ENCODE measurements at regions not wholly inside any gene's neighbourhood (a gene's known extent, or its start where the extent isn't known, plus 50 kb on each side); places are given as distances from the start of the nearest gene placed in this dataset.

DNA sequence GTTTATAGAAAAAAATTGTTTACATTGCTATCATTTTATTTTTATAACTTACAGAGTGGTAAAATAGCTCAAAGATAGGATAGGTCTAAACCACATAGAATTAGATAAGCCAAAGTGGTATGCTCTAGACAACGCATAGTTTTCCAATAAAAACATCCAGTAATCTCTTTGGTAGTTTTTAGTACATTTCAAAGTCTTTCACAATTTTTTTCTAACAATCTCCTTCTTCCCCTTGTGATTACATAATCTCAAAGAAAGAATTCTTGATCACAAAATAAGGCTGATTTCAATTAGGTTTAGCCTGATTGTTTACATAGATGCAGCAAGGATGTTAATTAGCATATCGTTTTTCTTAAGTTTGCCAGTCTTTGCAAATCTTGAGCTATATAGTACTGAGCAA is 460.0 kb downstream of the FUT8 start:
- no peak for DNase-seq

DNA sequence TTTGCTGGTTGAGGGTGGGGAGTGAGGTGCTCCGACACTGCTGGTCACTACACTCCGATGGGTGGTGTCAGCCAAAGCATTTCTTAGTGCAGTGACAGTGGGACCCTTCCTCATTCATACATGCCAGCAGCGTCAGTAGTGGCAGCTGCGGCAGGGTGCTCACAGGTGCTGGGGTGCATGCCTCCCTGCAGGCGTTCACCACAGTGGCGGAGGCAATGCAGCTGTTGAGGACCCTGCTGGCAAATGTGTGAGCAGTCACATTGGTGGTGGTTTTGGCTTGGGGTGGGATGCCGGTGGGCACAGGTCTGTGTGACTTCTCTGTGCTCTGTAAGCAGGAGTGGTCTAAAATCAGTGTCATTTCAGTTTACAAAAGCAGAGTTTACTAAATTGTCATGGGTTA is 464.6 kb downstream of the FUT8 start:
- no peak for DNase-seq

DNA sequence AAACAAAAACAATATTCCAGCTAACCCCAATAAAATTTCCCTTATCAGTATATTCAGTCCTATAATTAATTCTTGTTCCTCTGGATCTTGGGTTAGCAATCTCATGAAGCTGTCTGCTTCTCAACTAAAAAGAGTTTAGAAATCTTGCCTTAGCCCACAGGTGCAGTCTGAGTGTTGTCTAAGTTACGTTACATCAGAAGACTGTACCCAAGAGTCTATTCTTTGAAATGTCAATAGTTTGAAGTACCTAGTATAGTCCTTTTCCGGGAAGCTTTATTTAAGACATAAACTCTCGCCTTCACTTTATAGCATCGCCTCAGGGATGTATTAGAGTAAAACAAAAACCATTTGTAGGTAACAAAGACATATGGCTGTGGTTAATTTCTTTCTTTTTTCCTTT is 465.1 kb downstream of the FUT8 start:
- DNase-seq: no peak

DNA sequence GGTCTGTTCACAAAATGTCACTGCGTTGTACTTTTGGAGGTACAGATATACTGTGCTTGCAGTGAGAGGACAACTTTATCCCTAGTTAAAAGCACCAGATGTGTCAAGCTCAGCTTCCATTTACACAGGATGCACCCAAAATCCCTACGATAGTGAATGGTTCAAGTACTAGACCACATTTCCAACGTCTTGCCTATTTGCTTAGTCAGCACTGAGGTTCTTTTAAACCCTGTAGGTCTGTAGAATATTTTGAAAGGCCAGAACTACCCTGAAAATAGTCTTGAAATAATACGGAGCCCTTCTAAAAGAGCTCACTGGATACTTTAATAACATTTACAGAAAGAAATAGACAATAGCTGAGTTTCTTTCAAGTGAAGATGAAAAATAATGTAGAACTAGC is 466.1 kb downstream of the FUT8 start:
- no peak for DNase-seq

DNA sequence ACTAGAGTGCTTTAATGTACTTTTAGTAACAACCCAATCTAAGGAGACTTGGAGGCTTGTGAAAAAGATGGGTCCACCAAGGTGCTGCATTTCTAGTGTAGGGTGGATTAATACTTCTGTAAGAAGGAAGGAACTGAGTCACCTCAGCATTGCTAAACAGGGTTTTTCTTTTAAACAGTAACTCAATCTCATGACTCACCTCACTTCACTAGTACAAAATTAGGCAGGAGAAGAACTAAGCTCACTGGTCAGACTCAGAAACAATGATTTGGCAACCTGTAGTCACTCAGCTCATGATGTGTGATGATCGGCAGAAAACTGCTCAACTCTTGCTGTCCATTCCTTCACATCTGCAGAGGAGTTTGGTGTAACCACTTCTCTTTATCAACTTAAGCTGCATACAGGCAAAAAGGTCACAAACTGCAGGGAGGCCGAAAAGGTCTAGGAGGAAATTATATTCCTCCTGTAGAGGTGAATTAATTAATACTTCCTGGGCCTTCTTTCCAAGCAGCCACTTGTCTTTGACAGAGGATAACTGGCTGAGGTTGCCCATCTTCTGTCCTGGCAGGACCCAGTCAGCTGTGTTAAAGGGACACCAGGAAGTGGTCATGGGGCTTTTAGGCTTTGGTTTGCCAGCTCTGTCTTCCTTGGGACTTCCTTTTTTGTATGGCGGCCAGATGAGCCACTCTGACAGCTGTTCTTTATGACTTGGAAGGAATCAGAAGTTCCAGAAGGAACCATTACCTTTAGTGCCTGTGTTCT is 466.9 kb downstream of the FUT8 start:
- DNase-seq: no peak

DNA sequence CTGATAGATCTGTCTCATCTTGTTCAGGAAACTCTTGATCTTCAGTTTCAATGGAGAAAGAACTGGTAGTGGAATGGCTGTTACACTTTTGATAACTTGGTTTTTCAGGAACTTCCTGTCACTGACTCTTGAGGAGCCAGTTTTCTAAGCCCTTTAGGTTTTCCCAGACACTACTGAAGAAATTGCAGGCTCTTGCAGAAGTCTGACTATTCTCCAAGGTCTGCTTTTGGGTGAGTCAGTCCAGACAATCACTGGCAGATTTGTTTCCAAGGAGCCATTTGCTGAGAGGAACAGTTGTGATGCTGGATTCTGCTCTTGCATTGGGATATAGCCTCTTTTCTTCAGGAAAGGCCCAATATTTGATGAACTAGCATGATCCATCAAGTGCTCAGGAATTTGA is 468.0 kb downstream of the FUT8 start:
- no peak for DNase-seq

DNA sequence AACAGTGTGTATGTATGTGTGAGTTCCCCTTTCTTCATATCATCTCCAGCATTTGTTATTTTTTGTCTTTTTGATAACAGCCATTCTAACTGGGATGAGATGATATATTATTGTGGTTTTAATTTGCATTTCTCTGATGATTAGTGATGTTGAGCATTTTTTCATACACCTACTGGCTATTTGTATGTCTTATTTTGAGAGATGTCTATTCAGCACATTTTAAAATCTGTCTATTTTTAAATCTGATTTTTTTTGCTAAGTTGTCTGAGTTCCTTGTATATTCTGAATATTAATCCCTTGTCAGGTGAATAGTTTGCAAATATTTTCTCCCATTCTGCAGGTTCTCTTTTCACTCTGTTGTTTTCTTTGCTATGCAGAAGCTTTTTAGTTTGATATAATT is 469.1 kb downstream of the FUT8 start:
- DNase-seq: no peak

DNA sequence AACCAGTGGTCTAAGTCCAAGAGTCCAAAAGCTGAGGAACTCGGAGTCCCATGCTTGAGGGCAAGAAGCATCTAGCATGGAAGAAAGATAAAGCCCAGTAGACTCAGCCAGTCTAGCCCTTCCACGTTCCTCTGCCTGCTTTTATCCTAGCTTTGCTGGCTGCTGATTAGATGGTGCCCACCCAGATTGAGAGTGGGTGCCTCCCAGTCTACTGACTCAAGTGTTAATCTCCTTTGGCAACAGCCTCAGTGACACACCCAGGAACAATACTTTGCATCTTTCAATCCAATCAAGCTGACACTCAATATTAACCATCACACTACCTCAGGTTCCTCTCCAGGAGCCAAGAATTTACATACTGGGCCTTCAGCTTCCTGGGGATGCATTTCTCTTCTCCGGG is 476.1 kb downstream of the FUT8 start:
- DNase-seq: no peak

DNA sequence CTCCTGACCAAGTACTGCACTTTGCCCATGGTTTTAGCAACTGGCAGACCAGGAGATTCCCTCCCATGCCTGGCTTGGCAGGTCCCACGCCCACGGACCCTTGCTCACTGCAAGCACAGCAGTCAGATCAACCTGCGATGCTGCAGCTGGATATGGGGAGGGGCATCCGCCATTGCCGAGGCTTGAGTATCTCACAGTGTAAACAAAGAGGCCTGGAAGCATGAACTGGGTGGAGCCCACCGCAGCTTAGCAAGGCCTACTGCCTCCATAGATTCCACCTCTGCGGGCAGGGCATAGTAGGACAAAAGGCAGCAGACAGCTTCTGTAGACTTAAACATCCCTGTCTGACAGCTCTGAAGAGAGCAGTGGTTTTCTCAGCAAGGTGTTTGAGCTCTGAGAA is 479.8 kb downstream of the FUT8 start:
- DNase-seq: no peak

DNA sequence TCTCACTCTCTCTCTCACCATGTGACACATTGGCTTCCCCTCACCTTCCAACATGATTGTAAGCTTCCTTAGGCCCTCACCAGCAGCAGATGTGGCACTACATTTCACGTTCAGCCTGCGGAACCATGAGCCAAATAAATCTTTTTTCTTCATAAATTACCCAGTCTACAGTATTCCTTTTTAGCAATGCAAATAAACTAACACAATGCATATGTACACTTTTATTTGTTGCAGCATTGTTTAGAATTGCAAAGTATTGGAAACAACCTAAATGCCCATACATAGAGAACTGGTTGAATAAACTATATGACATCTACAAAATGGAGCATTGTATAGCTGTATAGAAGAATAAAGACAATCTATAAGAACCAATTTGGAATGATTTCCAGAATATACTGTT is 487.6 kb downstream of the FUT8 start:
- DNase-seq: no peak

DNA sequence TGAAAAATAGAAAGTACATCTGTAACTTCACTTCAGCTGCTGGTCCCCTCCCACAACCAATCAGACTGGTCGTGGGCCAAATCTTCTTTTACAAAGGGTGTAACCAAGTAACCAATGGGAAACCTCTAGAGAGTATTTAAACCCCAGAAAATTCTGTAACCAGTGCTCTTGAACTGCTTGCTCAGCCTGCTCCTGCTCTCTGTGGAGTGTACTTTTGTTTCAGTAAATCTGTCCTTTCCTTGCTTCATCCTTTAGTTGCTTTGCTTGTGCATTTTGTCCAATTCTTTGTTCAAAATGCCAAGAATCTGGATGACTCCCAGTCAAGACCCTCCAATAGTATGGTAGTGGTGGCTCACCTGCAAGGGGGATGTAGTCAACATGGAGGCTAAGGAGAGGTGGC is 489.1 kb downstream of the FUT8 start:
- no peak for DNase-seq

DNA sequence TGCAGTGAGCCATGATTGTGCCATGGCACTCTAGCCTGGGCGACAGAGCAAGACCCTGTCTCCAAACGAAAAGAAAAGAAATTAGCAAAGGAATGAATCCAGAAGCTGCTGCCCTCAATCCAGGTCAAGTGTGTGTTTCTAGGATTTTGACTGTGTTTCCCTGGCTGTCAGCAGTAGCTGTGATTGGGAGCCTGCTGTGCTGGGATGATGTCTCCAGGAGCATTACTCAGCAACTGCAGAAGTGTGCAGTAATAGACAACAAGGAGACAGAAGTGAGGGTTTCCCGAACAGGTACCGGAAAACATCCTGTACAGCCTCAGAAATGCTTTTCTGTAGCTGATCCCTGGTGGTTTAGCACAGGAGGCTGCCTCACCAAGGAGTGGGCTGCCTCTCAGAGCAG is 492.5 kb downstream of the FUT8 start:
- DNase-seq: peak in 1 of 56 donors; percentile 5

DNA sequence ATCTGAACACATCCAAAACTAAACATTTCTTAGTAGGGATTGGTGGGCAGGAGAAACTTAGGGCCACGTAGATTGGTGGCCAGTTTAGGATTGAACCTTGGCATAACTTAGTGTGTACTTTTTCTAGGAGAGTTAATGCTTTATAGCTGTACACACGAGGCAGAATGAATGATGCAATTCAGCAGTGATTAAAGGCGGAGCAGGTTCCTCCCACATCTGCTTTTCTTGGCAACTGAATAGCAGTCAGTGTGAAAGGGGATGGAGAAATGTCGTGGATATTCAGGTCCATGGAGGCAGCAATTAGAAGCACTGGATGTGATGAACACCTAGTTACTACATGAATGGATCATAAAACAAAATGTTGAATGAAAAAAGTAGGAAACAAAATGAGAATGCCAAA is 493.8 kb downstream of the FUT8 start:
- no peak for DNase-seq

DNA sequence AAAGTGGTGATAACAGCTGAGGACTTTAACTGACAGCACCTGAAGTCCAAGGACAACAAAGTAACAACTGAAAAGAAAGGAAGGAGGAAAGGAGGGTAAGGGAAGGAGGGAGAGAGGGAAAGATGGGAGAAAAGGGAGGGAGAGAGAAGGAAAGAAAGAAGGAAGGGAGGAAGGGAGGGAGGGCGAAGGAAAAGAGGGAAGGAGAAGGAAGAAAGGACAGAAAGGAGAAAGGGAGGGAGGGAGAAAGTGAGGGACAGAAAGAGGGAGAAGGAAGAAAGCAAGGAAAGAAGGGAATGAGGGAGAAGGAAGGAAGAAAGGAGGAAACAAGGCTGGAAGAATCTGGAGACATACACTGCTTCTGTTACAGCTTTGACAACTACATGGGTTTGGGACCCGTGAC is 494.4 kb downstream of the FUT8 start:
- no peak for DNase-seq

DNA sequence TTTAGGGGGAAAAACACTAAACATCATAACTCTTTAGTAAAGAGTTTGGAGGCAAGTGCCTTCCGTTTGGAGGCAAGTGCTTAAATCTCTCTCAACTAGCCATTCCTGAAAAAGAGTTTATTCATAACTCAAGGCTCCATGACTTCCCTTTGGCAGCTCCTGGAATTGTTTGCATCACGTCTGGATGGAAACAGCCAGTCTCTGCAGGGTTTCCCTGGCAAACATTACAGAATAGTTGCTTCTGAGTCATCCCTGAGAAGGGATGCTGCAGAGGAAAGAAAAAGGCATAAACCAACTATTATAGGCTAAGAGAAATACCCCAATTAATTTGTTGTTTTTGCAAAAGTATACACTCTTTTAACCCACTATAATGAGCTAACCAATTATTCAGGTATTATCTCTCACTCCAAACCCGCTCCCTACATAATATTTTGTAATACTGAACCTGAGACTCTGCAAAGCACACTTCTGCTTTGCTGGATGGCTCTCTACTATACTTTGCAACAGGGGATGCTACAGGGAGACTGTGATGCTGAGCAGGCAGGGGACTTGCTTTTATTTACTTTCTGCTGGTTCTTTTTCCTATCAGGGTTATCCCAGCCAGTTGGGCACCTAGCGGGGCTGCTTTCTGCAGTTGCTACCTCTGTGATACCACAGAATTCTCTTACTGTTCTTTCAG is 497.7 kb downstream of the FUT8 start:
- DNase-seq: no peak

DNA sequence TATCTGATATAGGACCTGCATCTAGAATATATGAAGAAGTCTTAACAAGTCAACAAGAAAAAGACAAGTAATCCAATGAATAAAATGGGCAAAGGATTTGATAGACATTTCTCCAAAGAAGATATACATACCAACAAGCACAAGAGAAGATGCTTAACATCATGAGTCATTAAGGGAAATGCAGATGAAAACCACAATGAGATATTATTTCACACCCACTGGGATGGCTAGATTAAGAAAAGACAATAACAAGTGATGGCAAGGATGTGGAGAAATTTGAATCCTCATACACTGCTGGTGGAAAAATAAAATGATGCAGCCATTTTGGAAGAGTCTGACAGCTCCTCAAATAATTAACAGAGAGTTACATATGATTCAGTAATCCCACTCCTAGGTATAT is 502.6 kb downstream of the FUT8 start:
- no peak for DNase-seq

DNA sequence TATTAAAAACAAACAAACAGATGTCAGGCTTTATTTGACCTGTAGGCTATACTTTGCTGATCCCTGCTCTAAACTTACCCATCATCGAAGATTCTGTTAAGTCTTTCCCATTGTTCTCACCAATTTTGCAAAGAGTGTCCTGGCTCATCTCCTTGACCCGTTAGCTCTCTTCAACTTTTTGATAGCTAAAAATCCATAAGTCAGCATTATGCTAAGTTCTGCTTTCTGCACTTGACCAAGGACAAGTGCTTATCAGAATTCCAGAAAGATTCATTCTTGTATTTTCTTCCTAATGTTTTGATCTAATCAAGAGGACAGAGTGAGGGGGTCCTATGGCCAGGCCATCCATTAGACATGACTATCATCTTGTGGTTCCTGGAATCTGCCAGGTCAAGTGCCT is 503.5 kb downstream of the FUT8 start:
- DNase-seq: no peak

DNA sequence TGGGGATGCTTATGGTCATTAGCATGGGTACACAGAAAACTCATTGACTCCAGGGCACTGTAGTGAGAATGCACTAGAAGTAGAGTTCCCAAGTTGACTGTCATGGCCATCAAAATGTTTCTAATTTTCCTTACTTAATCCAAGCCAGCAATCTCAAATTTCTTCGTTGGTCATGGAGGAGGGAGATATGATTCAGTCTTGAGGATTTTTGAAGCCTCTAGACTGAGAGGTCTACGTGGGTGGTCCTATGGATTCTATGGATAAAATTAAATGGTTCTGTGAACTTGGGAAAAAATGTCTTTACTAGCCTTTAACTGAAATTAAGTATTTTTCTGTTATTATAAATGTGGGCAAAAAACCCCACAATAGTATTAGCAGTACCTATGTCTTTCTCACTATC is 508.5 kb downstream of the FUT8 start:
- DNase-seq: no peak

DNA sequence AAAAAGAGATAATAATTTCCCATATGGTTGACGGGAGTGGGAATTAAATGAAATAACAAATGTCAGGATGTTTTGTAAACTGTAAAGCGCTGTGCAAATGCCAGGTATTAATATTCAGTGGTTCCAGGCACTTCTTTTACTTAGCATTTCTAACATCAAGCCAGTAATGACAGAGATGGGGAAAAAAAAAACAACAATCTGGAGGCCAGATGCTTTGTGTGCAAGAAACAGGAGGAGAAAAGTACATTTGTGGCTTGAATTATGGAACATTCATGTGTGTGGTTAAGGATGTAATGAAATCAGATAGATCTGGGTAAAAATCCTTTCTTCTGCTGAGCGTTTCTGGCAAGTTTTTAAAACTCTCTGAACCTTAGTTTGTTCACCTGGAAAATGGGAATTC is 509.6 kb downstream of the FUT8 start:
- no peak for DNase-seq

DNA sequence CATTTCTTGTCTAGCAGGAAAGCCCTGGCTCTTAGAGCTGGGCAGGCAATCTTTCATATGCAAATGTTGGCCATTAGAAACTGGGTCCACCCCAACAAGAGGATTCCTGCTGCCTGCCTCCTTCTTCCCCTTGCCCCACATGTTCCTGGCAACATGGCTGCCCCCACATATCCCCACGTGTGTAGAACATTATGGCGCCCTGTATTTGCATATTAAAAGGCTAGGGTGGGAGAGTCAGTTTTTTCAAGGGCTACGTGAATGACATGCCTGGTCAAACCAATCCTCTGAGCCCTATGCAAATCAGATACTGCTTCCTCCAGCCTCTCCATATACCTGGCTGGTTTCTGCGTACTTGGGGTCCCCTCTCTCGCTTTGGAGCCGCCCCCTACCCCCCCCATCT is 514.0 kb downstream of the FUT8 start:
- DNase-seq: no peak

DNA sequence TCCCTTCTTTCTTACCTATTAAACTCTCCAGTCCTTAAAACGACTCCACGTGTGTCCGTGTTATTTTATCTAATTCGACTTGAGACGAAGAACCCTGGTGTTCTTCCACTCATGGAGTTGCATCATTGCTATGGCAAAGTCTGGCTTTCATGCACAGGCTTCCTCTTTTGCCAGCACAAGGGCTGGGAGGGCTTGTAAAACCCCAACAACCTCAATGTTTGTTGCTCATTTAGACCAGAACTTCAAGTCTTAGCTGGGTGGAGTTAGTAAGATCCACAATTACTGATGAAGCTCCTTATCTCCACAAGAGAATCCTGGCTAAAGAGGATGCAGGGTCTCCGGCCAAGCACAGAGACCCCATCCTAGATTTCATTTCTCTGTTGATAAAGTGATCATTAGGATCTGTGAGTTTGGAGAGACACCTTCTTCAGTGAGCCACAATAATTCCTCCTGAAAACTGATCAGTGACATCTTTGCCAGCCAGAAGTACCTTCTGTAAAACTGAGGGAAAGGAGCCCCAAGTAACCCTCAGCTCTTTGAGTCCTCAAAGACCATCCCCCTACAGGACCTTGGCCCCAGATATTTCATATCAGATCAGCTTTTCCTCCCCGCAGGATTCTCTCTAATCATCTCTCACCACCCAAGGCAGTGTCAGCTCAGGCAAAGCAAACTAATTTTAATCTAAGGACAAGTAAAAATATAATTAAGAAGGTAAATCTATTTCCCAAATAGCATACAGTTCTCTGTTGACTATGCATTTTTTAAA is 514.6 kb downstream of the FUT8 start:
- no peak for DNase-seq

DNA sequence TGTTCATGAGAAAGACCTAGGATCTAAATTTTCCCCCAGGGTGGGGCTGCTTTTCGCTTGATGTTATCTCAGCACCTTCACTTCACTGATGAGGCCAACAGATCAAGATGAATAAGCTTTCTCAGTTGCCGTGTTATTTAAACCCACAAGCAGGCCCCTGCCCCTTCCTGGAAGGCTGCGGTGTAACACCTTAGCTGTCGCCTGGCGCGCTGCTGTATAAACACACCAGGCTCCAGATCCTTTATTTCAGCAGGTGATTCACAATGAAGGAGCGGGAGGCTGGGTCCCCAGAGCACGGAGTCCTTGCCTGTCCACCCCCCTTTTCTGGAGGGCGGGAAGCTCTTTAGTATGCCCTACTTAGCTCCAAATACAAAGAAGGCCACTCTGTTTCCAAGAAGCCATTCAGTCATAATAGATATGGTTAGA is 515.4 kb downstream of the FUT8 start:
- no peak for DNase-seq

DNA sequence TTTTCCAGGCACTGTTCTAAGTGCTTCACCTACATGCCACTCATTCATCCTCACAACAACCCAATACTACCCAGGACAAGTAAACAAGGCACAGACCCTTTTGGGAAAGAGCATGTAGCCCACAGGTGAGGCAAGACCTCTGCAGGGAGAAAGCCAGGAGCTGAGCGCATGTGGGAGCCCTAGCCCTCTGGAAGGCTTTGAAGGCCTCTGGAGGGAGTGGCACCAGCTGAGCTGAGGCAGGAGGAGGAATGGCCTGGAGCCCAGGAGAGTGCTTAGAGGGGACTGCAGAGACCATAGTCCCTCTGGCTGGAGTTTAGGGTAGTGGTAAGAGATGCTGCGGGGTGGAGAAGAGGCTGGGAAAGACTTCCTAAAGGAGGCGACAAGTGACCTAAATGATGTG is 516.5 kb downstream of the FUT8 start:
- no peak for DNase-seq

Data from nucleus accumbens (tissue), 56 donors.